ENCODE measurements at regions not wholly inside any gene's neighbourhood (a gene's known extent, or its start where the extent isn't known, plus 50 kb on each side); places are given as distances from the start of the nearest gene placed in this dataset.
"Not testable (repeated sequence)": the region's sequence is repeated elsewhere in the genome, so short reads cannot be mapped to it uniquely, and the experiment has no call there.

GRCh38 chr2:188034102-188034501 is 257.6 kb upstream of the GULP1 start:
- DNase-seq (ENCODE audit: extremely low read depth, low read depth), result not testable (repeated sequence)

- DNase-seq (ENCODE audit: extremely low read depth, low read depth), result not testable (repeated sequence)
Observed at GRCh38 chr2:188035377-188035776, 256.3 kb upstream of the GULP1 start.

- not testable (repeated sequence) for DNase-seq (ENCODE audit: extremely low read depth, low read depth)
Observed at GRCh38 chr2:188036786-188037185, 254.9 kb upstream of the GULP1 start.

- no peak for DNase-seq (ENCODE audit: extremely low read depth, low read depth)
Observed at GRCh38 chr2:188039307-188039706, 252.4 kb upstream of the GULP1 start.

- DNase-seq (ENCODE audit: extremely low read depth, low read depth), result no peak
Observed at GRCh38 chr2:188042412-188042811, 249.3 kb upstream of the GULP1 start.

- no peak for DNase-seq (ENCODE audit: extremely low read depth, low read depth)
Observed at GRCh38 chr2:188045016-188045415, 246.7 kb upstream of the GULP1 start.

- no peak for DNase-seq (ENCODE audit: extremely low read depth, low read depth)
Observed at GRCh38 chr2:188046437-188046836, 245.2 kb upstream of the GULP1 start.

- DNase-seq (ENCODE audit: extremely low read depth, low read depth), result no peak
Observed at GRCh38 chr2:188047735-188048134, 243.9 kb upstream of the GULP1 start.

GRCh38 chr2:188050726-188051125 is 240.9 kb upstream of the GULP1 start:
- DNase-seq (ENCODE audit: extremely low read depth, low read depth), result no peak

- no peak for DNase-seq (ENCODE audit: extremely low read depth, low read depth)
Observed at GRCh38 chr2:188051706-188052105, 240.0 kb upstream of the GULP1 start.

GRCh38 chr2:188065386-188065785 is 226.3 kb upstream of the GULP1 start:
- DNase-seq (ENCODE audit: extremely low read depth, low read depth), result no peak

GRCh38 chr2:188068093-188068492 is 223.6 kb upstream of the GULP1 start:
- no peak for DNase-seq (ENCODE audit: extremely low read depth, low read depth)

- no peak for DNase-seq (ENCODE audit: extremely low read depth, low read depth)
Observed at GRCh38 chr2:188076149-188077056, 215.3 kb upstream of the GULP1 start.

GRCh38 chr2:188077757-188078156 is 213.9 kb upstream of the GULP1 start:
- no peak for DNase-seq (ENCODE audit: extremely low read depth, low read depth)

- no peak for DNase-seq (ENCODE audit: extremely low read depth, low read depth)
Observed at GRCh38 chr2:188078534-188078933, 213.1 kb upstream of the GULP1 start.

GRCh38 chr2:188079196-188079595 is 212.5 kb upstream of the GULP1 start:
- no peak for DNase-seq (ENCODE audit: extremely low read depth, low read depth)

- DNase-seq (ENCODE audit: extremely low read depth, low read depth), result no peak
Observed at GRCh38 chr2:188085421-188085820, 206.3 kb upstream of the GULP1 start.

GRCh38 chr2:188089901-188090300 is 201.8 kb upstream of the GULP1 start:
- DNase-seq (ENCODE audit: extremely low read depth, low read depth), result no peak

GRCh38 chr2:188091220-188091619 is 200.5 kb upstream of the GULP1 start:
- no peak for DNase-seq (ENCODE audit: extremely low read depth, low read depth)

- DNase-seq (ENCODE audit: extremely low read depth, low read depth), result no peak
Observed at GRCh38 chr2:188092734-188093133, 198.9 kb upstream of the GULP1 start.

GRCh38 chr2:188096910-188097309 is 194.8 kb upstream of the GULP1 start:
- DNase-seq (ENCODE audit: extremely low read depth, low read depth), result no peak

GRCh38 chr2:188102881-188103280 is 188.8 kb upstream of the GULP1 start:
- DNase-seq (ENCODE audit: extremely low read depth, low read depth), result no peak

GRCh38 chr2:188114014-188114413 is 177.7 kb upstream of the GULP1 start:
- DNase-seq (ENCODE audit: extremely low read depth, low read depth), result no peak
